Neural cell (in vitro differentiated cells): ENCODE measurements at regions not wholly inside any gene's neighbourhood (a gene's known extent, or its start where the extent isn't known, plus 50 kb on each side); places are given as distances from the start of the nearest gene placed in this dataset.

Experiments used
- H2AFZ ChIP-seq: fragments of 200-600, 300-800 bp; sonication (generic), shearing (Covaris generic); 2 replicates; pipeline ENCODE4 v1.6.0; 2014; ENCODE audit warnings: low read depth, mild to moderate bottlenecking, antibody characterized with exemption, low read length, moderate library complexity
- H3F3A ChIP-seq: fragments of 200-600 bp; shearing (Covaris generic); 2 replicates; pipeline ENCODE4 v1.6.1; 2016; ENCODE audit warnings: mild to moderate bottlenecking, moderate library complexity, mixed read lengths, antibody characterized with exemption, low read length; ENCODE audit not compliant: insufficient read depth, poor library complexity, severe bottlenecking
- H3K27ac ChIP-seq: fragments of 200-600, 300-800 bp; sonication (generic), shearing (Covaris generic); 2 replicates; pipeline ENCODE4 v1.5.1; 2014; ENCODE audit warnings: mild to moderate bottlenecking, low read length, moderate library complexity
- H3K27me3 ChIP-seq: fragments of 300-800, 200-600 bp; sonication (generic), shearing (Covaris generic); 2 replicates; pipeline ENCODE4 v1.6.0; 2014; ENCODE audit warnings: mild to moderate bottlenecking, low read depth, low read length, moderate library complexity; ENCODE audit not compliant: insufficient read depth
- H3K36me3 ChIP-seq: fragments of 300-800, 200-600 bp; sonication (generic), shearing (Covaris generic); 2 replicates; pipeline ENCODE4 v1.5.1; 2014; ENCODE audit warnings: mild to moderate bottlenecking, antibody characterized with exemption, low read length, moderate library complexity; ENCODE audit not compliant: insufficient read depth
- H3K4me2 ChIP-seq: fragments of 300-800, 200-600 bp; sonication (generic), shearing (Covaris generic); 2 replicates; pipeline ENCODE4 v1.6.0; 2014; ENCODE audit warnings: mild to moderate bottlenecking, low read length
- H3K4me3 ChIP-seq: fragments of 300-800, 200-600 bp; sonication (generic), shearing (Covaris generic); 2 replicates; pipeline ENCODE4 v1.5.1; 2014; ENCODE audit warnings: mild to moderate bottlenecking, low read length, moderate library complexity
- H3K79me2 ChIP-seq: fragments of 200-600 bp; shearing (Covaris generic); replicated peaks from 2 replicates; pipeline ENCODE4 v1.6.0; 2014; ENCODE audit warnings: mild to moderate bottlenecking, low read length, moderate library complexity; ENCODE audit not compliant: insufficient read depth
- H3K9ac ChIP-seq: fragments of 300-800, 200-600 bp; sonication (generic), shearing (Covaris generic); 2 replicates; pipeline ENCODE4 v1.6.1; 2016; ENCODE audit warnings: mild to moderate bottlenecking, low read length, mixed read lengths
- H3K9me2 ChIP-seq: fragments of 200-600 bp; shearing (Covaris generic); 2 replicates; pipeline ENCODE4 v1.6.1; 2016; ENCODE audit warnings: mild to moderate bottlenecking, low read length, mixed read lengths; ENCODE audit not compliant: insufficient read depth
- H3K9me3 ChIP-seq: fragments of 200-600, 300-800 bp; sonication (generic), shearing (Covaris generic); 2 replicates; pipeline ENCODE4 v1.6.1; 2016; ENCODE audit warnings: mild to moderate bottlenecking, mixed run types, low read length, moderate library complexity, mixed read lengths
- H4K20me1 ChIP-seq: fragments of 200-600 bp; shearing (Covaris generic); 2 replicates; pipeline ENCODE4 v1.6.1; 2016; ENCODE audit warnings: mild to moderate bottlenecking, mixed run types; ENCODE audit not compliant: insufficient read depth
- CTCF ChIP-seq: fragments of 450-650 bp; IDR thresholded peaks from 2 replicates; pipeline ENCODE4 v1.5.1; 2014; ENCODE audit warnings: antibody characterized with exemption, mild to moderate bottlenecking, moderate library complexity; ENCODE audit not compliant: poor library complexity, severe bottlenecking
- EP300 ChIP-seq: fragments of 450-650 bp; conservative IDR thresholded peaks from 2 replicates; pipeline ENCODE4 v1.6.1; 2014; ENCODE audit warnings: antibody characterized with exemption, mild to moderate bottlenecking, moderate library complexity; ENCODE audit not compliant: poor library complexity, severe bottlenecking
- EZH2 ChIP-seq: fragments of 200-600, 300-800 bp; shearing (Covaris generic), sonication (generic); IDR thresholded peaks from 2 replicates; pipeline ENCODE4 v1.6.1; 2014; ENCODE audit warnings: antibody characterized with exemption, low read length, borderline replicate concordance, mild to moderate bottlenecking; ENCODE audit not compliant: insufficient read depth, poor library complexity, severe bottlenecking
- MXI1 ChIP-seq: fragments of 450-650 bp; conservative IDR thresholded peaks from 2 replicates; pipeline ENCODE4 v1.6.1; 2014; ENCODE audit warnings: antibody characterized with exemption, mild to moderate bottlenecking; ENCODE audit not compliant: poor library complexity, severe bottlenecking
- POLR2AphosphoS5 ChIP-seq: IDR thresholded peaks from 2 replicates; pipeline ENCODE4 v1.6.1; 2012
- RAD21 ChIP-seq: fragments of 450-650 bp; conservative IDR thresholded peaks from 2 replicates; pipeline ENCODE4 v1.6.1; 2014; ENCODE audit warnings: antibody characterized with exemption, mild to moderate bottlenecking, moderate library complexity
- REST ChIP-seq: IDR thresholded peaks from 2 replicates; pipeline ENCODE4 v1.6.1; 2012; ENCODE audit warnings: borderline replicate concordance
- SMC3 ChIP-seq: fragments of 450-650 bp; conservative IDR thresholded peaks from 2 replicates; pipeline ENCODE4 v1.6.1; 2014; ENCODE audit warnings: antibody characterized with exemption, mild to moderate bottlenecking, moderate library complexity; ENCODE audit not compliant: poor library complexity
- TAF1 ChIP-seq: IDR thresholded peaks from 2 replicates; pipeline ENCODE4 v1.6.1; 2012; ENCODE audit warnings: low read depth

GRCh38 chr22:46040471-46041465, 63.8 kb upstream of the WNT7B start:
- H3K9me2 ChIP-seq = no peaks in the 10 kb centered on the region
- H3K4me3 ChIP-seq = no peak overlapping the region
- TF ChIP-seq EP300 = no peak
- no peak for TF ChIP-seq SMC3
- TF ChIP-seq RAD21 = no peak
- no peak for TF ChIP-seq EZH2
- TF ChIP-seq REST = no peak
- no peak for TF ChIP-seq POLR2AphosphoS5
- TF ChIP-seq CTCF = no peak
- TF ChIP-seq TAF1 = no peak
- no peak for TF ChIP-seq MXI1
- no peak overlapping the region for H2AFZ ChIP-seq
- no peak overlapping the region for H3K27ac ChIP-seq
- no peaks in the 10 kb centered on the region for H3K36me3 ChIP-seq
- H3K9me3 ChIP-seq = no peaks in the 10 kb centered on the region
- no peaks in the 10 kb centered on the region for H4K20me1 ChIP-seq
- no peak overlapping the region for H3K9ac ChIP-seq
- H3F3A ChIP-seq = no peaks in the 10 kb centered on the region
- peaks cover 65% of the 10 kb centered on the region for H3K27me3 ChIP-seq
- no peaks in the 10 kb centered on the region for H3K79me2 ChIP-seq
- no peak overlapping the region for H3K4me2 ChIP-seq

- H3K9ac ChIP-seq = no peak overlapping the region
These were observed 64.7 kb upstream of the WNT7B start for GRCh38 chr22:46041642-46042041.

More at GRCh38 chr22:46041642-46042041, 64.7 kb upstream of the WNT7B start:
- H3K27ac ChIP-seq = no peak overlapping the region
- no peaks in the 10 kb centered on the region for H3K79me2 ChIP-seq
- peaks cover 74% of the 10 kb centered on the region for H3K27me3 ChIP-seq
- H3K9me3 ChIP-seq = no peaks in the 10 kb centered on the region
- H3K4me3 ChIP-seq = no peak overlapping the region
- H3K36me3 ChIP-seq = no peaks in the 10 kb centered on the region
- TF ChIP-seq SMC3 (no peak), RAD21 (no peak), EZH2 (no peak), EP300 (no peak), CTCF (no peak), REST (no peak), POLR2AphosphoS5 (no peak), TAF1 (no peak), MXI1 (no peak)
- H3K9me2 ChIP-seq = no peaks in the 10 kb centered on the region
- no peaks in the 10 kb centered on the region for H4K20me1 ChIP-seq
- H3F3A ChIP-seq = no peaks in the 10 kb centered on the region
- no peak overlapping the region for H3K4me2 ChIP-seq
- H2AFZ ChIP-seq = no peak overlapping the region
